ENCODE measurements at regions not wholly inside any gene's neighbourhood (a gene's known extent, or its start where the extent isn't known, plus 50 kb on each side); places are given as distances from the start of the nearest gene placed in this dataset.

DNA sequence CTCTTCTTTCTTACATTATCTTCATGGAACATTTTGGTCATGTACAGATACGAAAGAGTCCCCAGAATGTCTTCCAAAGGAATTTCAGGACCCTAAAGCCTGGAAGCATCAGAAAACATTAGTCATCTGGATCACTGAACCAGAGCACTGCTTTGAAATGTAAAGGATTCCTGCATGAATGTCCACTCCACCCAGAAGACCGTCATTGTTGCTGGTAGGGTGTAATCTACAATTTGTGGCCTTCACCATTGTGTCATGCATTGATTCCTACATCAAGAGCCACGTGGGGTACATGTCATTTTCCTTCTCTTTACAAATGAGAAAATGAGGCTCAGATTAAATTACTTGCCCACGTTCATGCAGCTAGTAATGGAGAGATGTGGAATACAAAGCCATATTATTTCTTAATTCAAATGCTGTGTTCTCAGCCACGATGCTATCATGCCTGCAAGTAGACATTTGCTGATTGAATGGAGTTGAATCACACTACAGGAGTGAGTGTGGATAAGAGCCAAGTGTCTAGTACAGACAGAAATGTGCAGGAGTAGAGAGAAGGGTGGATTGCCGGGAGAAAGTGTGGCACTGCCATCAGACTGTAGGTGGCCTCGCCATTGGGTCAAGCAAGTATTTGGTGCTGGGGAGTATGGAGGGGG, 231.2 kb downstream of the C12orf75 start:
- no peaks in the 10 kb centered on the region for H3K4me1 ChIP-seq
- H3K36me3 ChIP-seq, result no peaks in the 10 kb centered on the region
- no peaks in the 10 kb centered on the region for H3K9me3 ChIP-seq
- H3K27me3 ChIP-seq, result no peaks in the 10 kb centered on the region
- WGBS, 2 donors, result 68 to 80% methylated on average over 7 of the region's 7 CpGs
- no peak overlapping the region for H3K4me3 ChIP-seq
- ATAC-seq (ENCODE audit: low FRiP score in 2 of 2) (peak in 1 of 2 donors; percentile 73), DNase-seq (no peak)
- H3K27ac ChIP-seq, result no peak overlapping the region
- no peak for TF ChIP-seq EP300 (IDR thresholded peaks at IDR 0.05)
- TF ChIP-seq, protein P1, sequence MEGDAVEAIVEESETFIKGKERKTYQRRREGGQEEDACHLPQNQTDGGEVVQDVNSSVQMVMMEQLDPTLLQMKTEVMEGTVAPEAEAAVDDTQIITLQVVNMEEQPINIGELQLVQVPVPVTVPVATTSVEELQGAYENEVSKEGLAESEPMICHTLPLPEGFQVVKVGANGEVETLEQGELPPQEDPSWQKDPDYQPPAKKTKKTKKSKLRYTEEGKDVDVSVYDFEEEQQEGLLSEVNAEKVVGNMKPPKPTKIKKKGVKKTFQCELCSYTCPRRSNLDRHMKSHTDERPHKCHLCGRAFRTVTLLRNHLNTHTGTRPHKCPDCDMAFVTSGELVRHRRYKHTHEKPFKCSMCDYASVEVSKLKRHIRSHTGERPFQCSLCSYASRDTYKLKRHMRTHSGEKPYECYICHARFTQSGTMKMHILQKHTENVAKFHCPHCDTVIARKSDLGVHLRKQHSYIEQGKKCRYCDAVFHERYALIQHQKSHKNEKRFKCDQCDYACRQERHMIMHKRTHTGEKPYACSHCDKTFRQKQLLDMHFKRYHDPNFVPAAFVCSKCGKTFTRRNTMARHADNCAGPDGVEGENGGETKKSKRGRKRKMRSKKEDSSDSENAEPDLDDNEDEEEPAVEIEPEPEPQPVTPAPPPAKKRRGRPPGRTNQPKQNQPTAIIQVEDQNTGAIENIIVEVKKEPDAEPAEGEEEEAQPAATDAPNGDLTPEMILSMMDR (IDR thresholded peaks at IDR 0.05), result no peak
- no peak for TF ChIP-seq POLR2A (IDR thresholded peaks at IDR 0.05)
- no peak for TF ChIP-seq POLR2AphosphoS5 (IDR thresholded peaks at IDR 0.05)

DNA sequence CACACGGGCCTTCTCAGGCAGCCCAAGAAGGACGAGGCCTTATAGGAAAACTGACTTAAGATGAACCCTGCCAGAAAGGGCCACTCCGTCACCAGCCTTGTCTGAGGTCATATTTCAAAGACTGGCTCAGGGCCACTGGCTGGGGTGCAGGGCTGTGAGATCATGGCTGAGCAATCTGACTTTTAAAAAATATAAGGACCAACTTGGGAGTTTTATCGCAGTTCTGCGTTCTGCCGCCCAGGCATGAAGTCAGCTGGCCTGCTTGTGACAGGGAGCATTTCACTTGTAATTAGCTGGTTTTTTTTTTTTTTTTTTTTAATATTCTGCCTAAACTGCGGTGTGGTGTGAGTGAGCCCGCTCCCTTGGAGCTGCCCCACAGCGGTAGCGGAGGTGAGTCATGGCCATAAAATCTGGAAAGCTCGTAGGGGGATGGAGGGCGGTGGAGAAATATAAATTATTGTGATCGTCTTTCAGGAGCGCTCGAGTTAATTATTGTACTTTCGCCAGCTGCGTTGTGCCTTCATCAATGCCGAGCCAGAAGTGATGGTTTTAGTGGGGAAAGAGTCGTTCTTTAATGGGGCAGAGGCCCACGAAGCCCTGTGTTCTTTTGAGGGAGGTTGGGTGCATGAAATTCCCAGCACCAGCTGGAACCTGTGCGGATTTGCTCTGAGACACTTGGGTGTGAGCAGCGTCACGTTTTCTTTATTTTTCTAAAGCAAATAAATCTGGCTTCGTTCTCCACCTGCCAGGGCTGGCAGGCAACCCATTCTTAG, 231.9 kb downstream of the C12orf75 start:
- Histone ChIP-seq H3K4me1 (no peaks in the 10 kb centered on the region), H3K9me3 (no peaks in the 10 kb centered on the region), H3K36me3 (no peaks in the 10 kb centered on the region), H3K27ac (no peak overlapping the region), H3K4me3 (no peak overlapping the region), H3K27me3 (no peaks in the 10 kb centered on the region)
- ATAC-seq (ENCODE audit: low FRiP score in 2 of 2), result peak in 1 of 2 donors; percentile 78
- WGBS, 2 donors, result 70 to 71% methylated on average over 22 to 24 of the region's 24 CpGs
- no peak for TF ChIP-seq POLR2A (IDR thresholded peaks at IDR 0.05)
- TF ChIP-seq EP300 (IDR thresholded peaks at IDR 0.05), result no peak
- TF ChIP-seq POLR2AphosphoS5 (IDR thresholded peaks at IDR 0.05), result no peak
- TF ChIP-seq, protein P1 (IDR thresholded peaks at IDR 0.05), result no peak
- no peak for DNase-seq

DNA sequence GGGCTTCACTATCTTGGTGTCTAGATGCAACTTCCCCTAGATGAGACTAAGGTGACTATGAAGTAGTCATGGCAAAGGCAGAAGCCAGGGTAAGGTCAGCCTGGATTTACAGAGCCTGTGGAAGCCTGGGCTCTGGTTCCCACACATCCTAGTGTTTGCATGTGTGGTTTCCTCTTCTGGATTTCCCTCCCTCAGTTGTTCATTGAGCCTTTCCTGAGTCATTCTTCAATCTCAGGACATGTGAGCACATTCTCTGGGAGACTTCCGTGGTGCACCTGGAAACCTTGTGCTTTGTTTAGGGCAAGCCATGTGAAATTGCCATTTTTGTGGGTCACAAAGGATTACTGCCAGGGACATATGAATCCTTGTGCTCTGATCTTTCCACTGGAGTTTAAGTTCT, 236.6 kb downstream of the C12orf75 start:
- 67 to 89% methylated on average over 1 of the region's 1 CpG for WGBS, 2 donors

DNA sequence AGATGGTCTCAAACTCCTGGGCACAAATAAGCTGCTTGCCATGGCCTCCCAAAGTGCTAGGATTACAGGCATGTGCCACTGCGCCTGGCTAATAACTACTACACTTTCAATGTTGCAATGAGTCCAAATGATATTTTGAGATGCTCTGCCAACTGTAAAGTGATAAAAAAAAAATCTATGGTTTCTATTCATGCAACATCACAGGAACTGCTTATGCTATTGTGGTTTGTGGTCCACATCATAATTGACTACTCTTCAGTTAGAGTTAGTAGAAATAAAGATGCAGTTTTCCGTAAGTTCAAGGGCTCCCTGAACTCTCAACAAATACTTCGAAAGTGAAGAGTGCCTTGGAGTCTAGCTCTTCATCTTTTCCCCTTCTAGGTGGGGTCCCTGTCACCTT, 239.4 kb downstream of the C12orf75 start:
- no peak for DNase-seq
- 88 to 92% methylated on average over 3 of the region's 3 CpGs for WGBS, 2 donors
- H3K36me3 ChIP-seq, result no peaks in the 10 kb centered on the region
- no peak overlapping the region for H3K27ac ChIP-seq
- H3K27me3 ChIP-seq, result no peaks in the 10 kb centered on the region
- no peak overlapping the region for H3K4me3 ChIP-seq
- no peaks in the 10 kb centered on the region for H3K9me3 ChIP-seq
- no peaks in the 10 kb centered on the region for H3K4me1 ChIP-seq
- TF ChIP-seq EP300 (IDR thresholded peaks at IDR 0.05), result no peak
- no peak for TF ChIP-seq POLR2AphosphoS5 (IDR thresholded peaks at IDR 0.05)
- no peak for TF ChIP-seq POLR2A (IDR thresholded peaks at IDR 0.05)
- TF ChIP-seq, protein P1 (IDR thresholded peaks at IDR 0.05), result no peak
- no peak for ATAC-seq (ENCODE audit: low FRiP score in 2 of 2)

More for the DNA sequence above, 236.6 kb downstream of the C12orf75 start:
- Histone ChIP-seq H3K27me3 (no peaks in the 10 kb centered on the region), H3K27ac (no peak overlapping the region), H3K4me1 (no peaks in the 10 kb centered on the region), H3K4me3 (no peak overlapping the region), H3K36me3 (no peaks in the 10 kb centered on the region), H3K9me3 (no peaks in the 10 kb centered on the region)
- no peak for ATAC-seq (ENCODE audit: low FRiP score in 2 of 2)
- no peak for DNase-seq
- TF ChIP-seq POLR2A (IDR thresholded peaks at IDR 0.05), result no peak

DNA sequence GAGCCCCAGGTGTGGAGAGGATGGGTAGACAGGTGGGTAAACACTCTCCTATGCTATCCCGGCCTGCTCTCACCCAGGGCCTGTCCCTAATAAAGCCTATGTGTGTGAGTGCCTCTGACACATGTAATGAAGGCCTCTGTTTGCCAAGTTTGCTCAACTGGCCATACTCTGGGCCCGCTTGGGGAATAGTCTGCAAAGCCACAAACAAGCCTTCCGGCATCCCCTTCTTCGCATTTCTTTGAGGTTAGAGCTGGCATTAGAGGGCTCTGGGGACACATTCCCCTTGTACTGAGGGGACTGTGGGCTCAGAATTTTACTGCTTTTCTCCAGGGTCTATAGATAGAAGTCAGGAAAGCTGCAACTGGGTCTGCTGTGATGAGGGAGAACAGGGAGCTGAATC, 240.5 kb downstream of the C12orf75 start:
- ATAC-seq (ENCODE audit: low FRiP score in 2 of 2), result no peak
- no peak for TF ChIP-seq POLR2AphosphoS5 (IDR thresholded peaks at IDR 0.05)
- TF ChIP-seq POLR2A (IDR thresholded peaks at IDR 0.05), result no peak
- TF ChIP-seq, protein P1 (IDR thresholded peaks at IDR 0.05), result no peak
- no peak for TF ChIP-seq EP300 (IDR thresholded peaks at IDR 0.05)
- Histone ChIP-seq H3K27me3 (no peaks in the 10 kb centered on the region), H3K9me3 (no peaks in the 10 kb centered on the region), H3K27ac (no peak overlapping the region), H3K4me1 (no peaks in the 10 kb centered on the region), H3K36me3 (no peaks in the 10 kb centered on the region), H3K4me3 (no peak overlapping the region)
- 89 to 95% methylated on average over 3 to 4 of the region's 4 CpGs for WGBS, 2 donors
- DNase-seq, result no peak

All from upper lobe of left lung (tissue), 6 donors.